GM12878 (cell line): ENCODE measurements at regions not wholly inside any gene's neighbourhood (a gene's known extent, or its start where the extent isn't known, plus 50 kb on each side); places are given as distances from the start of the nearest gene placed in this dataset.

ENCODE experiments used
- ATAC-seq: fragments of 200-7000 bp; cut with Tn5 transposase; 3 replicates; pipeline ENCODE4 v1.9.1; 2020; ENCODE audit warnings: mild to moderate bottlenecking, moderate library complexity
- BruUV-seq: library from RNA; stranded (reverse); fragments of 400-500 nt; replicated peaks from 2 replicates; lab custom pipeline; 2021; lab: Mats Ljungman, UMichigan
- CTCF ChIA-PET: fragments of 300-600 bp; sonication (Branson Sonifier 250); formaldehyde crosslinking; extraction: SDS; loops from one replicate; lab custom pipeline; 2021; ENCODE audit warnings: inconsistent platforms; lab: Yijun Ruan, JAX
- POLR2A ChIA-PET: fragments of 350-600 bp; formaldehyde crosslinking; extraction: SDS; loops from one replicate; lab custom pipeline; 2021; ENCODE audit warnings: inconsistent platforms; lab: Charles Lee
- RAD21 ChIA-PET: fragments of 300-600 bp; sonication (Branson Sonifier 250); formaldehyde crosslinking; loops from one replicate; lab custom pipeline; 2023; ENCODE audit warnings: antibody characterized with exemption; ENCODE audit not compliant: unreplicated experiment; lab: Charles Lee
- SMC1A ChIA-PET: fragments of 300-600 bp; sonication (Branson Sonifier 250); formaldehyde crosslinking; loops from one replicate; lab custom pipeline; 2023; ENCODE audit not compliant: unreplicated experiment, uncharacterized antibody; lab: Charles Lee
- DNase-seq: peaks from one replicate; pipeline ENCODE4 v3.0.0-alpha.2; 2011; ENCODE audit warnings: low read depth, low spot score
- FAIRE-seq: peaks from 3 replicates; lab custom pipeline; 2011; peaks lifted over from hg19 to GRCh38; lab: Jason Lieb, UNC
- H2AFZ ChIP-seq: 2 replicates; pipeline ENCODE4 v1.6.0; 2011; ENCODE audit warnings: low read depth, low read length, control low read depth; ENCODE audit not compliant: control insufficient read depth
- H3K27ac ChIP-seq: 2 replicates; pipeline ENCODE4 v1.5.1; 2011; ENCODE audit warnings: control low read depth; ENCODE audit not compliant: control insufficient read depth, insufficient read depth
- H3K27me3 ChIP-seq, 2 experiments: replicated peaks in 1 of 2; 2 replicates each; pipeline versions ENCODE4 v1.6.0 to v1.6.1; 2011; ENCODE audit warnings: low read length in 1 of 2; ENCODE audit not compliant: control insufficient read depth in 2 of 2, insufficient read depth in 2 of 2
- H3K36me3 ChIP-seq, 2 experiments: 2 replicates each; pipeline ENCODE4 v1.5.1; 2011; ENCODE audit warnings: low read length in 1 of 2; ENCODE audit not compliant: control insufficient read depth in 2 of 2, insufficient read depth in 2 of 2
- H3K4me1 ChIP-seq: 2 replicates; pipeline ENCODE4 v1.6.1; 2011; ENCODE audit warnings: mild to moderate bottlenecking, low read length, moderate library complexity, mixed read lengths; ENCODE audit not compliant: control insufficient read depth, insufficient read depth
- H3K4me2 ChIP-seq: 2 replicates; pipeline ENCODE4 v1.6.0; 2011; ENCODE audit warnings: control low read depth; ENCODE audit not compliant: control insufficient read depth, insufficient read depth
- H3K4me3 ChIP-seq: fragments of 200-600 bp; sonication (generic); 2 replicates; pipeline ENCODE4 v1.5.1; 2016
- H3K79me2 ChIP-seq: 2 replicates; pipeline ENCODE4 v1.6.0; 2011; ENCODE audit warnings: low read length; ENCODE audit not compliant: control insufficient read depth, insufficient read depth
- H3K9ac ChIP-seq: 2 replicates; pipeline ENCODE4 v1.8.0; 2011; ENCODE audit warnings: low read length, control low read depth, mixed read lengths; ENCODE audit not compliant: control insufficient read depth, insufficient read depth
- H3K9me3 ChIP-seq: replicated peaks from 3 replicates; pipeline ENCODE4 v1.5.1; 2011; ENCODE audit warnings: mild to moderate bottlenecking, low read length; ENCODE audit not compliant: control insufficient read depth, insufficient read depth
- H4K20me1 ChIP-seq: 2 replicates; pipeline ENCODE4 v1.6.0; 2011; ENCODE audit not compliant: control insufficient read depth, insufficient read depth
- ESRRA ChIP-seq: IDR thresholded peaks from 2 replicates; pipeline ENCODE4 v1.6.1; 2012; ENCODE audit warnings: mild to moderate bottlenecking, low read length, improper control_type of control experiment
- ETV6 ChIP-seq, 2 experiments: fragments of 450-650 bp in 1 of 2; IDR thresholded peaks in 1 of 2; conservative IDR thresholded peaks in 1 of 2; 2 replicates each; pipeline ENCODE4 v1.6.1; 2014; ENCODE audit warnings: antibody characterized with exemption in 1 of 2, borderline replicate concordance in 1 of 2, low read depth in 1 of 2, mild to moderate bottlenecking in 1 of 2, moderate library complexity in 1 of 2
- FOS ChIP-seq: IDR thresholded peaks from 3 replicates; pipeline ENCODE4 v1.6.1; 2011; ENCODE audit warnings: borderline replicate concordance; ENCODE audit not compliant: insufficient read length; ENCODE audit errors: extremely low read depth
- MEF2A ChIP-seq: IDR thresholded peaks from 2 replicates; pipeline ENCODE4 v1.6.1; 2011; ENCODE audit warnings: low read depth, mild to moderate bottlenecking, low read length, moderate library complexity; ENCODE audit not compliant: insufficient read depth
- MYC ChIP-seq: IDR thresholded peaks from 2 replicates; pipeline ENCODE4 v1.6.1; 2011; ENCODE audit warnings: mild to moderate bottlenecking, low read length, moderate library complexity, inconsistent platforms; ENCODE audit not compliant: insufficient read depth, insufficient replicate concordance, insufficient read length, severe bottlenecking
- NR2C1 ChIP-seq: fragments of 450-650 bp; IDR thresholded peaks from 2 replicates; pipeline ENCODE4 v1.6.1; 2017; ENCODE audit warnings: antibody characterized with exemption, mild to moderate bottlenecking, moderate library complexity
- POLR2A ChIP-seq: IDR thresholded peaks from 2 replicates; pipeline ENCODE4 v1.6.1; 2011; ENCODE audit warnings: low read depth, mild to moderate bottlenecking, low read length
- SREBF2 ChIP-seq: IDR thresholded peaks from 2 replicates; pipeline ENCODE4 v1.6.1; 2012; ENCODE audit warnings: mild to moderate bottlenecking, low read length
- ZSCAN29 ChIP-seq: fragments of 450-650 bp; IDR thresholded peaks from 2 replicates; pipeline ENCODE4 v1.6.1; 2017; ENCODE audit warnings: mild to moderate bottlenecking, moderate library complexity
- WGBS: methylation state at CpG from one replicate; pipeline ENCODE4 v1.1.6; 2016; ENCODE audit warnings: low lambda C conversion rate; ENCODE audit not compliant: insufficient replicate concordance, insufficient coverage; ENCODE audit errors: missing lambda C conversion rate; 5-methylcytosine and 5-hydroxymethylcytosine counted together
- in situ Hi-C: fragments of 300-500 bp; cut with MboI; formaldehyde crosslinking; loops from 9 replicates; pipeline ENCODE4 v1.14.3; 2018; ENCODE audit warnings: mixed read lengths
- intact Hi-C: fragments of 100-400 bp; cut with micrococcal nuclease; formaldehyde crosslinking; loops from one replicate; pipeline ENCODE4 v1.14.2; 2022; ENCODE audit not compliant: unreplicated experiment
- TF ChIP-seq, protein P1 (sequence below): fragments of 450-650 bp; IDR thresholded peaks from 2 replicates; pipeline ENCODE4 v1.6.1; 2016; ENCODE audit warnings: mild to moderate bottlenecking, moderate library complexity, borderline replicate concordance
- TF ChIP-seq, protein P2 (sequence below): fragments of 450-650 bp; IDR thresholded peaks from 2 replicates; pipeline ENCODE4 v1.6.1; 2017; ENCODE audit warnings: mild to moderate bottlenecking, low read depth, inconsistent platforms; ENCODE audit not compliant: poor library complexity, severe bottlenecking
- TF ChIP-seq, protein P3 (sequence below): IDR thresholded peaks from 2 replicates; pipeline ENCODE4 v1.6.1; 2011; ENCODE audit warnings: low read depth, mild to moderate bottlenecking, low read length, moderate library complexity, borderline replicate concordance; ENCODE audit errors: extremely low read depth

DNA sequence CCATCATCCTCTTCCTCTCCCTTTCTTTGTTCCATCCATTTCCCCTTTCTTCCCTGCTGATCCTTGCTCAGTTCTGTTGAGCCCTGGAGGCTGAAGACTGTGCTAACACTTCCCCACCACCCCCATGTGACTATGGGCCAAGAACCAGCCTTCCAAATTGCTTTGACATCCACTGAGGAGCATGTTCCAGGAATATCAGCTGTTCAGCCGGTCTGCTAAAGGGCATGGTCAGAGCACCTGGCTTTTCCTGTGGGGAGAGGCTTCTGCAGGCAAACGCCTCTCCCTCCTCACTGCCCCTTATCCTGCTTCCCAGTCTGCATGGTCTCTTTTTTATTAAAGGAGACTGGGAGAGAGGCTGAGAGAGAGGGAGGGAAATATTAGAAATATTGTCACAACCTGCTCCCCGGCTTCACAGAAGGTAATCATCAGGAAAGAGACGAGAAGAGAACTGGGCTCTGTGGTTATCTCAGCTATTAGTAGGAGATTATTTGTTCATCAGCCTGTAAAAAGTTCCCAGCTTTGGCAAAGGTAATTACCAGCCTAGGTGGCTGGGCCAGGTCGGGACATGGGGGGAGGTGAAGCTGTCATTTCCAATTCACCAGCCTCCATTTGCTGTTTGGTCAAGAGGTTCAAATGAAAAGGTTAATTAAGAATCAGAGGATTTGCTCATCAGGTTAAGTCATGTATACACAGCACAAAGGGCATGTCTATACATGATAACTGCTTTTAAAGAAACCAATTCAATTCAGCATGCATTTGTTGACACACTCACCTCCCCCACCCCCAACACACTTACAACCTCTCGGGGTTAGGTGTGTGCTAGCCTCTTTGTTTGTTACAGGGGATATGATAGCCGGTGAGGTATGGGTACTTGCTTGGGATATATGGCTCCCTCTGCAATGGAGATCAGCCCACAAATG lies 83.7 kb upstream of the CRHR1 start:
- H3K27me3 ChIP-seq: peaks cover 0 to 2% of the 10 kb centered on the region in 2 experiments; a peak in 3 of 4 replicates
- ATAC-seq (no peak), DNase-seq (no peak), FAIRE-seq (no peak)
- intact Hi-C loops (no loop called here), in situ Hi-C loops (no loop called here)
- no peak overlapping the region for H3K4me2 ChIP-seq
- TF ChIP-seq, protein P1, sequence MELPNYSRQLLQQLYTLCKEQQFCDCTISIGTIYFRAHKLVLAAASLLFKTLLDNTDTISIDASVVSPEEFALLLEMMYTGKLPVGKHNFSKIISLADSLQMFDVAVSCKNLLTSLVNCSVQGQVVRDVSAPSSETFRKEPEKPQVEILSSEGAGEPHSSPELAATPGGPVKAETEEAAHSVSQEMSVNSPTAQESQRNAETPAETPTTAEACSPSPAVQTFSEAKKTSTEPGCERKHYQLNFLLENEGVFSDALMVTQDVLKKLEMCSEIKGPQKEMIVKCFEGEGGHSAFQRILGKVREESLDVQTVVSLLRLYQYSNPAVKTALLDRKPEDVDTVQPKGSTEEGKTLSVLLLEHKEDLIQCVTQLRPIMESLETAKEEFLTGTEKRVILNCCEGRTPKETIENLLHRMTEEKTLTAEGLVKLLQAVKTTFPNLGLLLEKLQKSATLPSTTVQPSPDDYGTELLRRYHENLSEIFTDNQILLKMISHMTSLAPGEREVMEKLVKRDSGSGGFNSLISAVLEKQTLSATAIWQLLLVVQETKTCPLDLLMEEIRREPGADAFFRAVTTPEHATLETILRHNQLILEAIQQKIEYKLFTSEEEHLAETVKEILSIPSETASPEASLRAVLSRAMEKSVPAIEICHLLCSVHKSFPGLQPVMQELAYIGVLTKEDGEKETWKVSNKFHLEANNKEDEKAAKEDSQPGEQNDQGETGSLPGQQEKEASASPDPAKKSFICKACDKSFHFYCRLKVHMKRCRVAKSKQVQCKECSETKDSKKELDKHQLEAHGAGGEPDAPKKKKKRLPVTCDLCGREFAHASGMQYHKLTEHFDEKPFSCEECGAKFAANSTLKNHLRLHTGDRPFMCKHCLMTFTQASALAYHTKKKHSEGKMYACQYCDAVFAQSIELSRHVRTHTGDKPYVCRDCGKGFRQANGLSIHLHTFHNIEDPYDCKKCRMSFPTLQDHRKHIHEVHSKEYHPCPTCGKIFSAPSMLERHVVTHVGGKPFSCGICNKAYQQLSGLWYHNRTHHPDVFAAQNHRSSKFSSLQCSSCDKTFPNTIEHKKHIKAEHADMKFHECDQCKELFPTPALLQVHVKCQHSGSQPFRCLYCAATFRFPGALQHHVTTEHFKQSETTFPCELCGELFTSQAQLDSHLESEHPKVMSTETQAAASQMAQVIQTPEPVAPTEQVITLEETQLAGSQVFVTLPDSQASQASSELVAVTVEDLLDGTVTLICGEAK: no peak
- TF ChIP-seq ZSCAN29: no peak
- TF ChIP-seq, protein P2, sequence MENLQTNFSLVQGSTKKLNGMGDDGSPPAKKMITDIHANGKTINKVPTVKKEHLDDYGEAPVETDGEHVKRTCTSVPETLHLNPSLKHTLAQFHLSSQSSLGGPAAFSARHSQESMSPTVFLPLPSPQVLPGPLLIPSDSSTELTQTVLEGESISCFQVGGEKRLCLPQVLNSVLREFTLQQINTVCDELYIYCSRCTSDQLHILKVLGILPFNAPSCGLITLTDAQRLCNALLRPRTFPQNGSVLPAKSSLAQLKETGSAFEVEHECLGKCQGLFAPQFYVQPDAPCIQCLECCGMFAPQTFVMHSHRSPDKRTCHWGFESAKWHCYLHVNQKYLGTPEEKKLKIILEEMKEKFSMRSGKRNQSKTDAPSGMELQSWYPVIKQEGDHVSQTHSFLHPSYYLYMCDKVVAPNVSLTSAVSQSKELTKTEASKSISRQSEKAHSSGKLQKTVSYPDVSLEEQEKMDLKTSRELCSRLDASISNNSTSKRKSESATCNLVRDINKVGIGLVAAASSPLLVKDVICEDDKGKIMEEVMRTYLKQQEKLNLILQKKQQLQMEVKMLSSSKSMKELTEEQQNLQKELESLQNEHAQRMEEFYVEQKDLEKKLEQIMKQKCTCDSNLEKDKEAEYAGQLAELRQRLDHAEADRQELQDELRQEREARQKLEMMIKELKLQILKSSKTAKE: no peak
- TF ChIP-seq, protein P3, sequence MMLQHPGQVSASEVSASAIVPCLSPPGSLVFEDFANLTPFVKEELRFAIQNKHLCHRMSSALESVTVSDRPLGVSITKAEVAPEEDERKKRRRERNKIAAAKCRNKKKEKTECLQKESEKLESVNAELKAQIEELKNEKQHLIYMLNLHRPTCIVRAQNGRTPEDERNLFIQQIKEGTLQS: no peak
- no peak for TF ChIP-seq SREBF2
- no peak for TF ChIP-seq MYC
- TF ChIP-seq NR2C1: no peak
- no peak for TF ChIP-seq MEF2A
- no peak for TF ChIP-seq ETV6 (conservative IDR thresholded peaks at IDR 0.05 in 1 of 2, IDR thresholded peaks at IDR 0.05 in 1 of 2; ENCODE audit: borderline replicate concordance in 1 of 2, low read depth in 1 of 2)
- TF ChIP-seq POLR2A: no peak
- TF ChIP-seq ESRRA: no peak
- no peak for TF ChIP-seq FOS
- H3K9me3 ChIP-seq: no peaks in the 10 kb centered on the region
- H2AFZ ChIP-seq: no peak overlapping the region
- SMC1A ChIA-PET: no interaction called here
- POLR2A ChIA-PET: no interaction called here
- WGBS: 15% methylated on average over 7 of the region's 7 CpGs
- H4K20me1 ChIP-seq: no peaks in the 10 kb centered on the region
- H3K36me3 ChIP-seq: no peaks in the 10 kb centered on the region
- RAD21 ChIA-PET: no interaction called here
- no peak overlapping the region for H3K9ac ChIP-seq
- H3K79me2 ChIP-seq: no peaks in the 10 kb centered on the region
- CTCF ChIA-PET: no interaction called here
- H3K27ac ChIP-seq: no peak overlapping the region
- no peak overlapping the region for H3K4me3 ChIP-seq
- no TSS peak for BruUV-seq
- no peaks in the 10 kb centered on the region for H3K4me1 ChIP-seq
